ENCODE measurements at regions not wholly inside any gene's neighbourhood (a gene's known extent, or its start where the extent isn't known, plus 50 kb on each side); places are given as distances from the start of the nearest gene placed in this dataset.

DNA sequence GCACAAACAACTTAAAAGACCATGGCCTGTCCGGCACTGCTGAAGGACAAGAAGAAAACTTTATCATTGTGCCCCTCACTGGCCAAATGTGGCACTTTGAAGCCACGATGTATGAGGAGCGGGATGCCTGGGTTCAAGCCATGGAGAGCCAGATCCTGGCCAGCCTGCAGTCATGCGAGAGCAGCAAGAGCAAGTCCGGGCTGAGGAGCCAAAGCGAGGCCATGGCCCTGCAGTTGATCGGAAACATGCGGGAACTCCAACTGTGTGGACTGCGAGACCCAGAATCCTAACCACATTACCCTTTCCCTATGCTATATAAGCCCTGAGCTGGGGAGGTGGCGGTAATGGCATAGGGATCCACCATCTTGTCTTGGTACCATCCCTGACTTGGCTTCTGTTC, 497.9 kb downstream of the ANXA1 start:
- no peak for DNase-seq (ENCODE audit: low read depth)
- TF ChIP-seq, protein P1, sequence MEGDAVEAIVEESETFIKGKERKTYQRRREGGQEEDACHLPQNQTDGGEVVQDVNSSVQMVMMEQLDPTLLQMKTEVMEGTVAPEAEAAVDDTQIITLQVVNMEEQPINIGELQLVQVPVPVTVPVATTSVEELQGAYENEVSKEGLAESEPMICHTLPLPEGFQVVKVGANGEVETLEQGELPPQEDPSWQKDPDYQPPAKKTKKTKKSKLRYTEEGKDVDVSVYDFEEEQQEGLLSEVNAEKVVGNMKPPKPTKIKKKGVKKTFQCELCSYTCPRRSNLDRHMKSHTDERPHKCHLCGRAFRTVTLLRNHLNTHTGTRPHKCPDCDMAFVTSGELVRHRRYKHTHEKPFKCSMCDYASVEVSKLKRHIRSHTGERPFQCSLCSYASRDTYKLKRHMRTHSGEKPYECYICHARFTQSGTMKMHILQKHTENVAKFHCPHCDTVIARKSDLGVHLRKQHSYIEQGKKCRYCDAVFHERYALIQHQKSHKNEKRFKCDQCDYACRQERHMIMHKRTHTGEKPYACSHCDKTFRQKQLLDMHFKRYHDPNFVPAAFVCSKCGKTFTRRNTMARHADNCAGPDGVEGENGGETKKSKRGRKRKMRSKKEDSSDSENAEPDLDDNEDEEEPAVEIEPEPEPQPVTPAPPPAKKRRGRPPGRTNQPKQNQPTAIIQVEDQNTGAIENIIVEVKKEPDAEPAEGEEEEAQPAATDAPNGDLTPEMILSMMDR (IDR thresholded peaks at IDR 0.05; ENCODE audit: control insufficient read depth, insufficient read depth, low read depth, low read length, missing control alignments): no peak
- no peak overlapping the region for H3K4me3 ChIP-seq (ENCODE audit: control insufficient read depth, low read depth, low read length)

DNA sequence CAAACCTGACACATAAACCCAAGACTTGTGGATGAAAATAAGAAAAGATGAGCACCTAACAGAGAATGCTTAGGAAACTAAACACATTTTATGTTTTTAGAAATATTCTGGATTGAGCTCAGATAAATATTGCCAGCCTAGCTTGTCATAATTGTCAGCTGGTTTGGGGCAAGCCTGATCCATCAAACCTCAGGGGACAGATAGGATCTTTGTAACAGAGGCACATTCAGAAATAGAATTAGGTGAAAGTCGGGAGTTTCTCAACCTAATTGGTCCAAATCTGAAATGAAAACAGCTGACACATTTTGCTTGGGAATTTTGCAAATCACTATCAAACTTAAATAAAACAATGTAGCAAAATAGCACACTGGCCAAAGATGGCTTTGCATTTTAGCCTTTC, 503.7 kb downstream of the ANXA1 start:
- no peak overlapping the region for H3K4me3 ChIP-seq (ENCODE audit: control insufficient read depth, low read depth, low read length)
- DNase-seq (ENCODE audit: low read depth): no peak
- TF ChIP-seq, protein P1 (IDR thresholded peaks at IDR 0.05; ENCODE audit: control insufficient read depth, insufficient read depth, low read depth, low read length, missing control alignments): no peak

DNA sequence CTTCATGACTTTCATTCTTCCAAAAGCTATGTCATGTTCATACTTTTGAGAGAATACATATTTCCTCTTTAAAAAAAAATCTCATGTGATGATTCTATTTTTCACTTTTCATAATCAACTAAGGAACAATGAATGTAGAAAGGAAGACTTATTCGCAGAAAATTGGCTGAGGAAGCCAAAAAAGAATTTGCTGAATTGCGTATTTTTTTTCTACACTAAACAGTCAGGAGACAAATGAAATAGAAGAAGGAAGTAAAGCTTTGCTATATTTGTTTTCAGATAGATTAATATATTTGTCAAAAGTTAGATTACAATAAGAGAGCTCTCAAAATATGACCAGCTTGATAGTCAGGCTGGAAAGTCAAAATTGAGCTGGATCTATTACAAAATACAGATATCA, 504.2 kb downstream of the ANXA1 start:
- H3K4me3 ChIP-seq (ENCODE audit: control insufficient read depth, low read depth, low read length): no peak overlapping the region
- DNase-seq (ENCODE audit: low read depth): no peak
- TF ChIP-seq, protein P1 (IDR thresholded peaks at IDR 0.05; ENCODE audit: control insufficient read depth, insufficient read depth, low read depth, low read length, missing control alignments): no peak

DNA sequence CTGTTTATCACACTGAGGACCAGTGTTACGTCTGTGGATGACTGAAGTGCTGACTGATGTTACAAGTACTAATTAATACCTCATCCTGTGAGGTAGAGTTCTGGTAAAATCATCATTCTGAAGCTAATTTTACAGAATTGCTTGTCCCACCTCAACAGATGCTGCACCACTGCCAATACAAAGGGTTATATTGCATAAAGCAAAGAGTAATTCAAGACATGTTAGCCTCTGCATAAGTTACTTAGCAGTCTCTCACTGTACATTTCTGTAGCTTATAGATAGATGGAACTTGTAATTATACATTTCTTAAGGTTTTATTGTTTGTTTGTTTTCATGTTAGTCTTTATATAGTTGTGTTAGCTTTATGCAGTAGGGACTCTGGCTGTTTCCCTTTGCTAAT, 513.6 kb downstream of the ANXA1 start:
- H3K4me3 ChIP-seq (ENCODE audit: control insufficient read depth, low read depth, low read length): no peak overlapping the region
- TF ChIP-seq, protein P1 (IDR thresholded peaks at IDR 0.05; ENCODE audit: control insufficient read depth, insufficient read depth, low read depth, low read length, missing control alignments): no peak
- no peak for DNase-seq (ENCODE audit: low read depth)

DNA sequence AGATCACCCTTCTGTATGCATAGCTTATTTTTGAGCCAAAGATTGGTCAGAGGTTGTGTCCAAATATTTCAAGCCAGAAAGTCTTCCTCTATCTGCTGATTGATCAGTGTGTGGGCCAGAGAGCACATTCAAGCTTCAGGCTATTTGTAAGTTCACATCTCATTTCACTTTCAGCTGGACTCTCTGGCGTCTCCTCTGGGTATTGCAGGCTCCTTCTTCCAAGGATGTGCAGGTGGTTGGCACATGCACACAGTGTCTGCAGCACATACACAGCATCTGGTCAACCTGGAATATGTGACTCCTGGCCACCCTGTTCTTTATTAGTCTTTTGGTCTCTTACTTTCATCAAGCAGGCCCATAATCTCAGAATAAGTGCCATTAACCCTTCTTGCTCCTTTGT, 516.1 kb downstream of the ANXA1 start:
- TF ChIP-seq, protein P1 (IDR thresholded peaks at IDR 0.05; ENCODE audit: control insufficient read depth, insufficient read depth, low read depth, low read length, missing control alignments): no peak
- H3K4me3 ChIP-seq (ENCODE audit: control insufficient read depth, low read depth, low read length): no peak overlapping the region
- no peak for DNase-seq (ENCODE audit: low read depth)

DNA sequence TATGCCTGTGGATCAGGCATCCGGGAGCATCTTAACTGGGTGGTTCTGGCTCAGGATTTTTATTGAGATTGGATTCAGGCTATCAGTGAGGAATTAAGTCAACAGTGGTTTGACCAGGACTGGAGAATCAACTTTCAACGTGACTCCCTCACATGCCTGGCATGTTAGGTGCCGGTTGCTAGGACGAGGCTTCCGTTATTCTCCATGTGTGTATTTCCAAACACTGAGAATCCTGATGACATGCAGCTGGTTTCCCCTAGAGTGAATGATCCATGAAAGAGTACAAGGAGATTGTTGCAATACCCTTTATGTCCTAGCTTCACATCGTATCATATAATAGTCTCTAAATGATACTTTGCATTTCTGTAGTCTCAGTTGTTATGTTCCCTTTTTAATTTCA, 529.2 kb downstream of the ANXA1 start:
- DNase-seq (ENCODE audit: low read depth): no peak
- no peak overlapping the region for H3K4me3 ChIP-seq (ENCODE audit: control insufficient read depth, low read depth, low read length)
- TF ChIP-seq, protein P1 (IDR thresholded peaks at IDR 0.05; ENCODE audit: control insufficient read depth, insufficient read depth, low read depth, low read length, missing control alignments): no peak

DNA sequence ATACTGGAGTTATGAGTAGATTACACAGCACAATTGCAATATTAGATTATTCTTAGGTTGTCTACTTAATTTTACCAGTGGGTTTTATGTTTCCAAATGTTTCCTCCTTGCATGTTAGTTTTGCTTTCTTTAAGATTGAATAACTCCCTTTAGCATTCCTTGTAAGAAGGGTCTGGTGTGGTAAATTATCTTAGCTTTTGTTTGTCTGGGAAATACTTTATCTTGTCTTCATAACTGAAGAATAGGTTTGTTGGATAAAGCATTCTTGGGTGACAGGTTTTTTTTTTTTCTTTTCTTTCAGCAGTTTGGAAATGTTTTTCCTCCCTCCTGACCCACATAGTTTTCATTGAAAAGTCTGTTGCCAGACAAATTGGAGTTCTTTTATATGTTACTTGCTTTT, 531.1 kb downstream of the ANXA1 start:
- DNase-seq (ENCODE audit: low read depth): no peak
- H3K4me3 ChIP-seq (ENCODE audit: control insufficient read depth, low read depth, low read length): no peak overlapping the region
- TF ChIP-seq, protein P1 (IDR thresholded peaks at IDR 0.05; ENCODE audit: control insufficient read depth, insufficient read depth, low read depth, low read length, missing control alignments): no peak

All from AG09309 (cell line).